AG04450 (cell line): ENCODE measurements at regions not wholly inside any gene's neighbourhood (a gene's known extent, or its start where the extent isn't known, plus 50 kb on each side); places are given as distances from the start of the nearest gene placed in this dataset.

Source experiments
- CTCF ChIA-PET: fragments of 300-600, 350-600 bp; formaldehyde crosslinking; extraction: SDS; loops from one replicate; lab custom pipeline; 2022; ENCODE audit warnings: antibody characterized with exemption, inconsistent platforms; lab: Charles Lee
- POLR2A ChIA-PET: fragments of 350-600 bp; formaldehyde crosslinking; extraction: SDS; loops from one replicate; lab custom pipeline; 2021; ENCODE audit warnings: antibody characterized with exemption, inconsistent platforms; lab: Yijun Ruan, JAX
- DNase-seq: peaks from one replicate; pipeline ENCODE4 v3.0.0-alpha.2; 2011; ENCODE audit warnings: low read depth, low spot score
- H3K27ac ChIP-seq: one replicate; pipeline ENCODE4 v1.5.1; 2012; ENCODE audit warnings: low read depth, low read length, control low read depth
- H3K27me3 ChIP-seq: one replicate; pipeline ENCODE4 v1.6.0; 2012; ENCODE audit warnings: low read length; ENCODE audit not compliant: control insufficient read depth, insufficient read depth
- H3K4me3 ChIP-seq: 2 replicates; pipeline ENCODE4 v1.5.1; 2011; ENCODE audit warnings: mild to moderate bottlenecking, low read depth, low read length, control low read depth
- H3K9me3 ChIP-seq: 2 replicates; pipeline ENCODE4 v1.5.1; 2012; ENCODE audit warnings: low read length; ENCODE audit not compliant: control insufficient read depth, insufficient read depth
- CTCF ChIP-seq: IDR thresholded peaks from 2 replicates; pipeline ENCODE4 v1.5.1; 2011; ENCODE audit warnings: low read depth, low read length, control low read depth, inconsistent platforms

- no peak overlapping the region for H3K4me3 ChIP-seq
- H3K27ac ChIP-seq: no peak overlapping the region
- H3K9me3 ChIP-seq: no peaks in the 10 kb centered on the region
- no peaks in the 10 kb centered on the region for H3K27me3 ChIP-seq
- no peak for DNase-seq
- CTCF ChIA-PET: no interaction called here
- no peak for TF ChIP-seq CTCF
- POLR2A ChIA-PET: no interaction called here
These were observed 770.4 kb downstream of the ETS1 start for GRCh38 chr11:127816962-127817361.

GRCh38 chr11:127815331-127815730 lies 772.0 kb downstream of the ETS1 start:
- no peak for TF ChIP-seq CTCF
- CTCF ChIA-PET: interaction anchor here (0.6 kb wide), 1 partner anchor 28 kb away, joined by 3 read pairs; no protein-coding TSS in a partner anchor
- Histone ChIP-seq H3K9me3 (no peaks in the 10 kb centered on the region), H3K27ac (no peak overlapping the region), H3K4me3 (no peak overlapping the region), H3K27me3 (no peaks in the 10 kb centered on the region)
- POLR2A ChIA-PET: no interaction called here
- DNase-seq: no peak

- Histone ChIP-seq H3K27me3 (no peaks in the 10 kb centered on the region), H3K9me3 (no peaks in the 10 kb centered on the region), H3K27ac (no peak overlapping the region), H3K4me3 (no peak overlapping the region)
- TF ChIP-seq CTCF: no peak
- no peak for DNase-seq
- ChIA-PET POLR2A (no interaction called here), CTCF (no interaction called here)
These were observed 780.9 kb downstream of the ETS1 start for GRCh38 chr11:127806501-127806900.

- H3K4me3 ChIP-seq: no peak overlapping the region
- H3K27ac ChIP-seq: no peak overlapping the region
- DNase-seq: no peak
- no peaks in the 10 kb centered on the region for H3K27me3 ChIP-seq
- ChIA-PET CTCF (no interaction called here), POLR2A (no interaction called here)
- no peaks in the 10 kb centered on the region for H3K9me3 ChIP-seq
- no peak for TF ChIP-seq CTCF
These were observed 781.6 kb downstream of the ETS1 start for GRCh38 chr11:127805771-127806170.

- Histone ChIP-seq H3K4me3 (no peak overlapping the region), H3K27ac (no peak overlapping the region), H3K9me3 (no peaks in the 10 kb centered on the region), H3K27me3 (no peaks in the 10 kb centered on the region)
- ChIA-PET POLR2A (no interaction called here), CTCF (no interaction called here)
- DNase-seq: no peak
- no peak for TF ChIP-seq CTCF
These were observed 782.5 kb downstream of the ETS1 start for GRCh38 chr11:127804747-127805400.
